SJCRH30 (cell line): ENCODE measurements at regions not wholly inside any gene's neighbourhood (a gene's known extent, or its start where the extent isn't known, plus 50 kb on each side); places are given as distances from the start of the nearest gene placed in this dataset.
"Not testable (repeated sequence)": the region's sequence is repeated elsewhere in the genome, so short reads cannot be mapped to it uniquely, and the experiment has no call there.

ENCODE experiments used
- DNase-seq, 2 experiments: peaks; one replicate each; pipeline ENCODE4 v3.0.0-alpha.2; 2015 to 2020
- H3K27ac ChIP-seq: fragments of 250-450 bp; sonication (Bioruptor Pico); 2 replicates; pipeline ENCODE4 v1.5.1; 2020; ENCODE audit warnings: mild to moderate bottlenecking, moderate library complexity
- H3K27me3 ChIP-seq: fragments of 250-450 bp; sonication (Bioruptor Pico); 2 replicates; pipeline ENCODE4 v1.5.1; 2020; ENCODE audit warnings: mild to moderate bottlenecking, moderate library complexity
- H3K36me3 ChIP-seq: fragments of 250-450 bp; sonication (Bioruptor Pico); 2 replicates; pipeline ENCODE4 v1.5.1; 2020; ENCODE audit warnings: mild to moderate bottlenecking, moderate library complexity
- H3K4me1 ChIP-seq: fragments of 250-450 bp; sonication (Bioruptor Pico); 2 replicates; pipeline ENCODE4 v1.5.1; 2020; ENCODE audit warnings: mild to moderate bottlenecking, moderate library complexity
- H3K4me3 ChIP-seq: fragments of 250-450 bp; sonication (Bioruptor Pico); 2 replicates; pipeline ENCODE4 v1.5.1; 2020; ENCODE audit warnings: mild to moderate bottlenecking, moderate library complexity
- H3K9me3 ChIP-seq: fragments of 250-450 bp; sonication (Bioruptor Pico); replicated peaks from 2 replicates; pipeline ENCODE4 v1.5.1; 2020; ENCODE audit warnings: mild to moderate bottlenecking, moderate library complexity

DNA sequence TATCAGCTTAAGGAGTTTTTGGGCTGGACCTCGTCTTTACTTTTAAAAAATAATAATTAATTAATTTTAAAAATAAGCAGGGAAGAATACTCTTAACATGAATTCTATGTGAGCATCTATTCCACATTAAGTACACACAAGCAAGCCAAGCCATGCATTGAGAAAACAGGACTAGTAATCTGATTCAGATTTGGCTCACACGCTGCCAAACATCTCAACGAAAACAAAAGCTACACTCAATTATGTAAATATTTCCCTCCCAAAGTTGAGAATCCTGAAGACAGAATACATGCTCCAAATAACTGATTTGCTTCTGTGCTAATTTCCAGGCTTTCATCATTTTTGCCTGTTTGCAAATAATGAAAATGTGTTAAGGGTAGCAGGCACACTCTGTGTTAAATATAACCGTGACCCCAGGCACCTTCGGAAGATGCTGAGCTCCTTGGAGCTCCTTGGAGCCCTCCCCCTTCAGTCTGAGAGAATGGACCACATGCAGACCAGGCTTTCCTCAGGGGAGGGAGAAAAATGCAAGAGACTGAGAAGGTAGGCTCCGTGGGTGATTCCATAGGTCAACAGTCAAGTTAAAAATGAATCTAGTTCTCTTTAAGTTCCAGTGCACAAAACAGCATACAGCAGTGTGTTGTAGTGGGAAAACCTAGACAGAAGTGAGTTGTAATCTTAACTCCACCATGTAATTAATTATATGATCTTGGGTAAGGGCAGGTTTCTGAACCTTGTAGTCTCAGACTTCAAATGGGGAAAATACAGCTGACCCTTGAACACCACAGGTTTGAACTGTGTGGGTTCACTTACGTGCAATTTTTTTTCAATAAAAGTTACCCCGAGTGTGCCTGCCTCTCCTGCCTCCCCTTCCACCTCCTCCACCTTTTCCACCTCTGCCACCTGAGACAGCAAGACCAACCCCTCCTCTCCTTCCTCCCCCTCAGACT is 161.3 kb upstream of the RREB1 start:
- Histone ChIP-seq H3K27me3 (no peaks in the 10 kb centered on the region), H3K27ac (no peak overlapping the region), H3K4me3 (no peak overlapping the region), H3K9me3 (no peaks in the 10 kb centered on the region), H3K4me1 (0 out of 2 replicates have a peak, but pooled peaks cover 3% of the 10 kb centered on the region), H3K36me3 (no peaks in the 10 kb centered on the region)
- DNase-seq = no peak

DNA sequence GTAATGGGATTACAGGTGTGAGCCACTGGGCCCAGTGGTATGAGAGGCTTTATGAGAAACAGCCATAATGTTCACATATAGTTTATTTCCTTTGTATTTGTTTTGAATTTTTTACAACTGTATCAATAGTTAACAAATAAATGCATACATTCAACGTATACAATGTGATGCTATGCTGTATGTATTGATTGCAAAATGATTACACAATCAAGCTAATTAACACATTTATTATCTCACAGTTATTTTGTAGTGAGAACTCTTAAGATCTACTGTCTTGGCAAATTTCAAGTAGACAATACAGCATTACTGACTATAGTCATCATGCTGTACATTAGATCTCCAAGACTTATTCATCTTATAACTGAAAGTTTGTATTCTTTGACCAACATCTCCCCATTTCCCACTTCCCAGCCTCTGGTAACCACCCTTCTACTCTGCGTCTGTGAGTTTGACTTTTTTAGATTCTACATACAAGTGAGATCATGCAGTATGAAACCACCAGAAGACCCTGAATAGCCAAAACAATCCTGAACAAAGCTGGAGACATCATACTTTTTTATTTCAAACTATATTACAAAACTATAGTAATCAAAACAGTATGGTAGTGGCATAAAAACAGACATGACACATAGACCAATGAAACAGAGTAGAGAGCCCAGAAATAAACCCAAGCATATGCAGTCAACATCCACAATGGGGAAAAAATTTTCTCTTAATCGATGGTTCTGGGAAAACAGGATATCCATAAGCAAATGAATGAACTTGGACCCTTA is 157.2 kb upstream of the RREB1 start:
- Histone ChIP-seq H3K36me3 (no peaks in the 10 kb centered on the region), H3K27me3 (no peaks in the 10 kb centered on the region), H3K4me3 (no peak overlapping the region), H3K27ac (no peak overlapping the region), H3K9me3 (no peaks in the 10 kb centered on the region), H3K4me1 (no peaks in the 10 kb centered on the region)
- DNase-seq = no peak

DNA sequence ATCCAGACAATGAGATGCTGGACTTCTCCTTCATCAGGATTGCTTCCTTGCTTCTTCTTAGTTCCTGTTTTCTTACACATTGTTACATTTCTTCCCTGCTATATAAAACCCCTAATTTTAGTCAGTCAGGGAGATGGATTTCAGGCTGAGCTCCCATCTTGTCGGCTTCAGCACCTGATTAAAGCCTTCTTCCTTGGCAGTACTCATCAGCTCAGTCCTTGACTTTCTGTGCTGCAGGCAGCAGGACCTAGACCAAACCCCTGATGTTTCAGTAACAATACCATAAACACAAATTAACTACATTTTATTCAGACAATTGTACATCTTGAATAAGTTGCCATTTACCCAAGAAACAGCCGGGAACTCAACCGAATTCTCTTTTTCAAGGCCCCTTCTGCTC is 156.4 kb upstream of the RREB1 start:
- H3K27ac ChIP-seq = no peak overlapping the region
- no peaks in the 10 kb centered on the region for H3K36me3 ChIP-seq
- H3K27me3 ChIP-seq = no peaks in the 10 kb centered on the region
- H3K9me3 ChIP-seq = no peaks in the 10 kb centered on the region
- no peak overlapping the region for H3K4me3 ChIP-seq
- no peak for DNase-seq
- no peaks in the 10 kb centered on the region for H3K4me1 ChIP-seq

DNA sequence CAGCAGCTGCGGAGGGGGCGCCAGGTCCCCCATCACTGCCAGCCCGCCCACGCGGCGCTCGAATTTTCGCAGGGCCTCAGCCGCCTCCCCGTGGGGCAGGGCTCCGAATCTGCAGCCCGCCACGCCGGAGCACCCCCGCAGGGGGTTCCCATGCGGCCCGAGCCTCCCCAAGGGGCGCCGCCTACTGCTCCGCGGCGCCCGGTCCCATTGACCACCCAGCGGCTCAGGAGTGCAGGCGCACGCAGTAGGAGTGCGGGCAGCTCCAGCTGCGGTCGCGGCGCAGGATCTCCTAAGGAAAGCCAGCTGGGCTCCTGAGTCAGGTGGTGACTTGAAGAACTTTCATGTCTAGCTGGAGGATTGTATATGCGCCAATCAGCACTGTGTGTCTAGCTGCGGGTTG is 155.3 kb upstream of the RREB1 start:
- no peak overlapping the region for H3K27ac ChIP-seq
- H3K4me3 ChIP-seq = no peak overlapping the region
- no peaks in the 10 kb centered on the region for H3K9me3 ChIP-seq
- H3K4me1 ChIP-seq = no peaks in the 10 kb centered on the region
- no peaks in the 10 kb centered on the region for H3K36me3 ChIP-seq
- no peak for DNase-seq
- no peaks in the 10 kb centered on the region for H3K27me3 ChIP-seq

DNA sequence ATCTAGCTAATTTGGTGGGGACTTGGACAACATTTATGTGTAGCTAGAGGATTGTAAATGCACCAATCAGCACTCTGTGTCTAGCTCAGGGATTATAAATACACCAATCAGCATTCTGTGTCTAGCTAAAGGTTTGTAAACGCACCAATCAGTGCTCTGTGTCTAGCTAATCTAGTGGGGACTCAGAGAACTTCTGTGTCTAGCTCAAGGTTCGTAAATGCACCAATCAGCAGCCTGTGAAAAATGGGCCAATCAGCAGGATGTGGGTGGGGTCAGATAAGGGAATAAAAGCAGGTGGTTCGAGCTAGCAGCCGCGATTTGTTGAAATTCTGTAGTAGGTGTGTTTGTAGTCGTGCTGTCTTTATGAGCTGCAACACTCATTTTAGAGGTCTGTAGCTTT is 154.8 kb upstream of the RREB1 start:
- not testable (repeated sequence) for H3K27me3 ChIP-seq, DNase-seq, H3K4me3 ChIP-seq, H3K27ac ChIP-seq, H3K9me3 ChIP-seq, H3K36me3 ChIP-seq, H3K4me1 ChIP-seq

DNA sequence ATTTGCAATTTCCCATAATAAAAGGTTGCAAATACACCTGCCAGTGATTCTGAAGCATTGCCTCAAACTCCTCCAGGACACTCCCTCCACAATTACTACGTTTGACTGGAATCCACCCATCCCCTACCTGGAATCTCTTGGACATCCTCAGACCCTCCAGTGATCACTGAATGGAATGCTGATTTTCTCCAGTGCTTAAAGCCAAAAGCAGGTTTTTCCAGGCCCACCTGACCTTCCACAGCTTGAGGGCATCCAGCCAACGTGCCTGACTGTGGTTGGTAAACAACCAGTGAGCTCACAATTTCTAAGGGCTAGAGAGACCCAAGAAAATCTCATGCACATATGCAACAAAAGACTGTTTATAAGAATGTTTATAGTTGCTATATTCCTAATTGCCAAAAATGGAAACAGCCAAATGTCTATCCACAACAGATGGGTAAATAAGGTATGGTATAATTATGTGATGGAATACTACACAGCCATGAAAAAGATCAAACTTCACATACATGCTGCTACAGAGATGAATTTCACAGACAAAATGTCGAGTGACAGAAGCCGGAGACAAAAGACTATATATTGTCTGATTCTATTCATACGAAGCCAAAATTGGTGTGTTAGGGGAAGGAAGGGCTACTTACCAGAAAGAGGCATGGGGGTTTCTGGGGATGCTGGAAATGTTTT is 147.1 kb upstream of the RREB1 start:
- no peak overlapping the region for H3K4me3 ChIP-seq
- no peaks in the 10 kb centered on the region for H3K36me3 ChIP-seq
- no peaks in the 10 kb centered on the region for H3K27me3 ChIP-seq
- H3K9me3 ChIP-seq = no peaks in the 10 kb centered on the region
- DNase-seq = no peak
- H3K4me1 ChIP-seq = no peaks in the 10 kb centered on the region
- no peak overlapping the region for H3K27ac ChIP-seq

DNA sequence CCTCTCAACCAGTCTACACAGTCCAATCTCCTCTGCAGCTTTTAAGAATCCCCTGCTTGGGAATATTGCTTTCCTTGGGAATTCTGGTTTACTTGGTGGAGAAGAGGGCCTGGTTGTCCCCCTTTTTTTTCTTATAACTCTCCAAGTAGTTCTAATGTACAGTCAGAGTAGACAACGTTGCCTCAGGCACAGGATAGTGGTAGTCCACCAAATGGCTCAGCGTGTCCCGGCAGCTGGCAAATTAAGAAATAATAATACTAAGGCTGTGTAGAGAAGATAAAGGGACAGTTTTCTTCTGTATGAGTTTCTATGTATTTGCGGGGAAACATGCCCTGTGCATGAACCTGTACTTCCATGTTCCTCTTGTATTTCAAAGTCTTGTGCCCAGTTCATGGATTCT is 145.7 kb upstream of the RREB1 start:
- Histone ChIP-seq H3K4me1 (no peaks in the 10 kb centered on the region), H3K4me3 (no peak overlapping the region), H3K36me3 (no peaks in the 10 kb centered on the region), H3K27me3 (no peaks in the 10 kb centered on the region), H3K27ac (no peak overlapping the region), H3K9me3 (no peaks in the 10 kb centered on the region)
- DNase-seq = no peak

DNA sequence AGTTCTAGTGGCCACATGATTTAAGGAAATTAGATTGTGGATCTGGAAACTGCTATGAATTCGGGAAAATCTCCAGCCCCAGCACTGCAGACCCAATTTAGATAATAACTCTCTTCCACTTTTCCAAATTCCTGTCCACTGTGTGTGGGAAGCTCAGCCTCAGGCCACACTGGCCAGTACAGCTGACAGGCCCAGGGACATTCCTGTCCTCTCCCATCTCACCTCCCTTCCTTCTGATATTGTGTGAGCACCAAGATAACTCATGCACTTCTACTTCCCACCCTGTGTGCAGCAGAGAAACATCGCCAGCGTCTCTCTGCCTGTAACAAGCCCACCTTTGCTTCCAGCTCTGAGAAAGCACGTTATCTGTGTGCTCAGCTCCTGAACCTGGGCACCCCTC is 145.1 kb upstream of the RREB1 start:
- no peak overlapping the region for H3K4me3 ChIP-seq
- H3K36me3 ChIP-seq = no peaks in the 10 kb centered on the region
- H3K4me1 ChIP-seq = no peaks in the 10 kb centered on the region
- no peaks in the 10 kb centered on the region for H3K27me3 ChIP-seq
- no peak overlapping the region for H3K27ac ChIP-seq
- no peak for DNase-seq
- no peaks in the 10 kb centered on the region for H3K9me3 ChIP-seq

DNA sequence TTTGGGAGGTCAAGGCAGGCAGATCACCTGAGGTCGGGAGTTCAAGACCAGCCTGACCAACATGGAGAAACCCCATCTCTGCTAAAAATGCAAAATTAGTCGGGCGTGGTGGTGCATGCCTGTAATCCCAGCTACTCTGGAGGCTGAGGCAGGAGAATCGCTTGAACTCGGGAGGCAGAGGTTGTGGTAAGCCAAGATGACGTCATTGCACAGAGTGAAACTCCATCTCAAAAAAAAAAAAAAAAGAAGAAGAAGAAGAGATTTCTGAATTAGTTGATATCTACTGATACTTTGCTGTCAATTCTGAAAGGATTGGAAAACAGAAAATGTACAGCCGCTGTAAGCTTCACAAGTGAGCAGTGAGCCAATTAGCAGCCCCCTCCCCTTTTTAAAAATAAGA is 144.4 kb upstream of the RREB1 start:
- H3K4me1 ChIP-seq, H3K27ac ChIP-seq, DNase-seq, H3K9me3 ChIP-seq, H3K4me3 ChIP-seq, H3K27me3 ChIP-seq, H3K36me3 ChIP-seq: not testable (repeated sequence)

DNA sequence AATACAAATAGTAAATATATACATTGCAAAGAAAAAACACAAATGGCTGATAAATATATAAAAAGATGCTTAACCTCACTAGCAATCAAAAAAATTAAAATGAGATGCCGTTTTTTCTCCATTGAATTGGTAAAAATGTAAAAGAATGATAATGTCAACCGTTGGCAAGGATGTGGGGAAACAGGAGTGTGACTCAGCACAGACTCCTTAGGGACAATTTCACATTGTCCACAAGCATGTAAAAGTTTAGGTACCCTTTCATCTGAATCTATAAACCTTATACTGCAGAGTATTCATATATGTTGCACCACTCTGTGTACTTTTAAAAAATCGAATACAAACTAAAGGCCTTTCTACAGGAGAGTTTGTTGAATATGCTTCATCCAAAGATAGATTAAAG is 143.1 kb upstream of the RREB1 start:
- DNase-seq = no peak
- no peaks in the 10 kb centered on the region for H3K4me1 ChIP-seq
- H3K36me3 ChIP-seq = no peaks in the 10 kb centered on the region
- H3K27me3 ChIP-seq = no peaks in the 10 kb centered on the region
- no peak overlapping the region for H3K4me3 ChIP-seq
- H3K27ac ChIP-seq = no peak overlapping the region
- no peaks in the 10 kb centered on the region for H3K9me3 ChIP-seq

DNA sequence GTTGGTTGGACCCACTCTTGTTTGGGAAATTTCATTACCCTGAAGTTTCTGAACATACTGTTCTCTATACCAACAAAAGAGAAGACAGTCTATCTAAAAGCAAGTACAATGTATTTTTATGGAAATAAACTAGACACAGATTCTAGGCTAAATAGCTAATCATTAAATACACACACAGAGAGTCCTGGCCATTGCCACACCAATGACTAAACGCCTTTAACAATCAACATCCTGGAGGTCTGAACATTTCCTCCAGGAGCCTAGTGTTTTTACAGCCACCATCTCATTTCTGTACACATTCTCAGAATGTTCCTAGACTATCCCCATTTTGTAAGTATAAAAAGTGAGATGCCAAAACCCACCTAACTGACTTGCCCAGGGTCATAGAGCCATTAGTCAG is 141.6 kb upstream of the RREB1 start:
- Histone ChIP-seq H3K27ac (no peak overlapping the region), H3K4me1 (no peaks in the 10 kb centered on the region), H3K36me3 (no peaks in the 10 kb centered on the region), H3K27me3 (no peaks in the 10 kb centered on the region), H3K9me3 (no peaks in the 10 kb centered on the region), H3K4me3 (no peak overlapping the region)
- DNase-seq = no peak

DNA sequence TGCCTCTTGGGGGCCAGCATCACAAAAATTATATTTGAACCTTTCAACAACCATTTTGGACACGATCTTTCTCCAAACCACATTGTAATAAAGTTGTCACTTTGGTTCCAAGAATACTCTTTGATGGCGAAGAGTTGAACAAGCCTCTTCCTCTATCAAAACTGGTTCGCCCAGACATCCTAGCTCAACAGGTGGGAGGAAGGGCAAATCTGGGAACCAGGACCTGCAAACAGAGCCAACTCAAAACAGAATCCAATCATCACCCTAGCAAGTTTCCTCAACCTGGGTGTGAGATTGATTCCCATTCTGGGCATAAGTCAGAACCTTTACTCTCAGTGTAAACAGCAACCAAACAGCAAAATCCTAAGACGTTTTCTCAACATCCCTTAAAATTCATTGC is 141.2 kb upstream of the RREB1 start:
- Histone ChIP-seq H3K4me1 (no peaks in the 10 kb centered on the region), H3K4me3 (no peak overlapping the region), H3K27me3 (no peaks in the 10 kb centered on the region), H3K36me3 (no peaks in the 10 kb centered on the region), H3K27ac (no peak overlapping the region), H3K9me3 (no peaks in the 10 kb centered on the region)
- DNase-seq = no peak

DNA sequence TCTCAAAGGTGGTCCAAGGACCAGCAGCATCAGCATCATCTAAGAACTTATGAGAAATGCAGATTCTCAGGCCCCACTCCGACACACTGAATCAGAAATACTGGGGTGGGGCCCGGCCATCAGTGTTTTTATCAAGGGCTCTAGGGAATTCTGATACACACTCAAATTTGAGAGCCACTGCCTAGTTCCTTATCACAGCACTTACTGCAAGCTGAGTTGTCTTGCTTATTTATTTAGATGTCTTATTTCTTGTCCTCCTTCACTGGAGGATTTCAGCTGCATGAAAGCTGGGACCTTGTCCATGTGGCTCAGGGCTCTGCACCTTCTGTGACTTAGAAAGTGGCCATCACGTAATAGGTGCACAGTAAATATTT is 139.4 kb upstream of the RREB1 start:
- Histone ChIP-seq H3K27ac (no peak overlapping the region), H3K4me3 (no peak overlapping the region), H3K36me3 (no peaks in the 10 kb centered on the region), H3K9me3 (no peaks in the 10 kb centered on the region), H3K27me3 (no peaks in the 10 kb centered on the region), H3K4me1 (no peaks in the 10 kb centered on the region)
- DNase-seq = no peak

DNA sequence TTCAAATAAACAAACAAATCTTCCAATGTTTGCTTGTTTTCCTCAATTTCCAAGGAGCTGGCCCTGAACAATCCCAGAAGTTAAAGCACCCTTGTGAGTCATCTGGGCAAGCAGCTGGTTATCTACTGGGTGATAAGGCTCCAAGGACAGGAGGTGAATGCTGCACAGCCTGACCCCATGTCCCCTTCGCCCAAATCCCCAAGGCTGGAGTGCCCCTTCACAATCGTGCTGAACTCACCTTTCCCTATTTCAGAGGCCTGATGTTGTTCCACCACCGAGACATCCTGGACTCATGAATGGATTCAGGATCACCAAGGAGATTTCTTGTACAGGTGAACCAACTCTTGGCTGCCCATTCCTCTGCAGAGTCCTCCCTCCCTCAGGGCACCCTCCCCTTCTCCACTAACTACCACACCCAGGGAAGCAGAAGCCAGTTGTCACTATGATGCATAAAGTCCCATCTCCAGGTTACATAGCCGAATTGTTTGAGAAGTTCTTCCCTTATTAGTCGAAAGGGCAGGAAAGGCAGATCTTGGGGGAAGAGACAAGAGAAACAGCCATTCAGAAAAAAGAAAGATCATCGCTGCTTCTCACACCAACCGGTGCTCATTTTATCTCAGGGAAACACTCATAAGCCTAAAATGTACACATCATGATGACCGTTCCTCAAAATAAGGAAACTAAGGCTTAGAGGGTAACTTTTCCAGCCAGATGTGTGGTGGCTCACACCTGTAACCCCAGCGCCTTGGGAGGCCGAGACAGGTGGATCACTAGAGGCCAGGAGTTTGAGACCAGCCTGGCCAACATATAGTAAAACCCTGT is 138.8 kb upstream of the RREB1 start:
- Histone ChIP-seq H3K27ac (no peak overlapping the region), H3K9me3 (no peaks in the 10 kb centered on the region), H3K4me1 (no peaks in the 10 kb centered on the region), H3K36me3 (no peaks in the 10 kb centered on the region), H3K27me3 (no peaks in the 10 kb centered on the region), H3K4me3 (no peak overlapping the region)
- no peak for DNase-seq
